HG03575 (cell line): ENCODE measurements at regions not wholly inside any gene's neighbourhood (a gene's known extent, or its start where the extent isn't known, plus 50 kb on each side); places are given as distances from the start of the nearest gene placed in this dataset.
"Not testable (repeated sequence)": the region's sequence is repeated elsewhere in the genome, so short reads cannot be mapped to it uniquely, and the experiment has no call there.

Experiments used
- ATAC-seq: cut with Tn5 transposase; IDR thresholded peaks from one replicate; pipeline ENCODE4 v1.9.1; 2021; ENCODE audit not compliant: unreplicated experiment, insufficient number of reproducible peaks, low FRiP score; ENCODE audit errors: extremely low read depth

GRCh38 chr10:121112579-121113384, 261.6 kb downstream of the WDR11 start:
- ATAC-seq = no peak

- no peak for ATAC-seq
Measured at GRCh38 chr10:121113385-121113696, 262.2 kb downstream of the WDR11 start.

GRCh38 chr10:121113911-121114310, 262.7 kb downstream of the WDR11 start:
- no peak for ATAC-seq

- ATAC-seq = no peak
Measured at GRCh38 chr10:121115154-121115553, 264.0 kb downstream of the WDR11 start.

GRCh38 chr10:121121462-121121861, 270.3 kb downstream of the WDR11 start:
- no peak for ATAC-seq

- no peak for ATAC-seq
Measured at GRCh38 chr10:121127151-121127906, 276.2 kb downstream of the WDR11 start.

GRCh38 chr10:121128164-121128563, 277.0 kb downstream of the WDR11 start:
- ATAC-seq = no peak

GRCh38 chr10:121129266-121129665, 278.1 kb downstream of the WDR11 start:
- ATAC-seq = no peak

- ATAC-seq = no peak
Measured at GRCh38 chr10:121130382-121130781, 279.2 kb downstream of the WDR11 start.

- no peak for ATAC-seq
Measured at GRCh38 chr10:121131014-121131413, 279.9 kb downstream of the WDR11 start.

GRCh38 chr10:121131426-121132265, 280.5 kb downstream of the WDR11 start:
- ATAC-seq = no peak

- ATAC-seq = no peak
Measured at GRCh38 chr10:121132273-121132672, 281.1 kb downstream of the WDR11 start.

- no peak for ATAC-seq
Measured at GRCh38 chr10:121133901-121134300, 282.7 kb downstream of the WDR11 start.

- no peak for ATAC-seq
Measured at GRCh38 chr10:121134711-121135110, 283.5 kb downstream of the WDR11 start.

GRCh38 chr10:121135512-121135911, 284.4 kb downstream of the WDR11 start:
- ATAC-seq = no peak

GRCh38 chr10:121137533-121137932, 286.4 kb downstream of the WDR11 start:
- no peak for ATAC-seq

- no peak for ATAC-seq
Measured at GRCh38 chr10:121138112-121138860, 287.1 kb downstream of the WDR11 start.

- no peak for ATAC-seq
Measured at GRCh38 chr10:121138918-121139317, 287.8 kb downstream of the WDR11 start.

GRCh38 chr10:121145802-121146395, 294.7 kb downstream of the WDR11 start:
- not testable (repeated sequence) for ATAC-seq
